Choroid plexus epithelial cell (primary cell): ENCODE measurements at regions not wholly inside any gene's neighbourhood (a gene's known extent, or its start where the extent isn't known, plus 50 kb on each side); places are given as distances from the start of the nearest gene placed in this dataset.
"Not testable (repeated sequence)": the region's sequence is repeated elsewhere in the genome, so short reads cannot be mapped to it uniquely, and the experiment has no call there.

ENCODE experiments used
- DNase-seq: peaks from one replicate; pipeline ENCODE4 v3.0.0-alpha.2; 2010; ENCODE audit warnings: low read depth
- H3K4me3 ChIP-seq: 2 replicates; pipeline ENCODE4 v1.5.1; 2011; ENCODE audit warnings: low read depth, mild to moderate bottlenecking, control low read depth, low read length, moderate library complexity
- TF ChIP-seq, protein P1 (sequence below): conservative IDR thresholded peaks from 2 replicates; pipeline ENCODE4 v1.5.1; 2011; ENCODE audit warnings: low read depth, mild to moderate bottlenecking, control low read depth, inconsistent platforms, low read length, moderate library complexity

DNA sequence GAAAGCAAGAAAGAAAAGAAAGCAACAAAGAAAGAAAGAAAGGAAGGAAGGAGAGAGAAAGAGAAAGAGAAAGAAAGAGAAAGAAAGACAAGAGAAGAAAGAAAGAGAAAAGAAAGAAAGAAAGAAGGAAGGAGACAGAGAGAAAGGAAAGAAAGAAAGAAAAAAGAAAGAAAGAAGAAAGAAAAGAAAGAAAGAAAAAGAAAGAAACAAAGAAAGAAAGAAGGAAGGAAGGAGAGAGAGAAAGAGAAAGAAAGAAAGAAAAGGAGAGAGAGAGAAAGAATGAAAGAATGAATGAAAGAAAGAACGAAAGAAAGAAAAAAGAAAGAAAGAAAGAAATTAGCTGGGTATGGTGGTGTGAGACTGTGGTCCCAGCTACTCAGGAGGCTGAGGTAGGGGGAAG is 400.1 kb upstream of the MDGA2 start:
- DNase-seq, result no peak
- TF ChIP-seq, protein P1, sequence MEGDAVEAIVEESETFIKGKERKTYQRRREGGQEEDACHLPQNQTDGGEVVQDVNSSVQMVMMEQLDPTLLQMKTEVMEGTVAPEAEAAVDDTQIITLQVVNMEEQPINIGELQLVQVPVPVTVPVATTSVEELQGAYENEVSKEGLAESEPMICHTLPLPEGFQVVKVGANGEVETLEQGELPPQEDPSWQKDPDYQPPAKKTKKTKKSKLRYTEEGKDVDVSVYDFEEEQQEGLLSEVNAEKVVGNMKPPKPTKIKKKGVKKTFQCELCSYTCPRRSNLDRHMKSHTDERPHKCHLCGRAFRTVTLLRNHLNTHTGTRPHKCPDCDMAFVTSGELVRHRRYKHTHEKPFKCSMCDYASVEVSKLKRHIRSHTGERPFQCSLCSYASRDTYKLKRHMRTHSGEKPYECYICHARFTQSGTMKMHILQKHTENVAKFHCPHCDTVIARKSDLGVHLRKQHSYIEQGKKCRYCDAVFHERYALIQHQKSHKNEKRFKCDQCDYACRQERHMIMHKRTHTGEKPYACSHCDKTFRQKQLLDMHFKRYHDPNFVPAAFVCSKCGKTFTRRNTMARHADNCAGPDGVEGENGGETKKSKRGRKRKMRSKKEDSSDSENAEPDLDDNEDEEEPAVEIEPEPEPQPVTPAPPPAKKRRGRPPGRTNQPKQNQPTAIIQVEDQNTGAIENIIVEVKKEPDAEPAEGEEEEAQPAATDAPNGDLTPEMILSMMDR, result no peak
- H3K4me3 ChIP-seq, result no peak overlapping the region

- TF ChIP-seq, protein P1, result no peak
- H3K4me3 ChIP-seq, result no peak overlapping the region
- DNase-seq, result no peak
Observed at GRCh38 chr14:48052973-48053372, 377.6 kb upstream of the MDGA2 start.

GRCh38 chr14:48035836-48036235 is 360.4 kb upstream of the MDGA2 start:
- DNase-seq, result no peak
- no peak overlapping the region for H3K4me3 ChIP-seq
- TF ChIP-seq, protein P1, result no peak

DNA sequence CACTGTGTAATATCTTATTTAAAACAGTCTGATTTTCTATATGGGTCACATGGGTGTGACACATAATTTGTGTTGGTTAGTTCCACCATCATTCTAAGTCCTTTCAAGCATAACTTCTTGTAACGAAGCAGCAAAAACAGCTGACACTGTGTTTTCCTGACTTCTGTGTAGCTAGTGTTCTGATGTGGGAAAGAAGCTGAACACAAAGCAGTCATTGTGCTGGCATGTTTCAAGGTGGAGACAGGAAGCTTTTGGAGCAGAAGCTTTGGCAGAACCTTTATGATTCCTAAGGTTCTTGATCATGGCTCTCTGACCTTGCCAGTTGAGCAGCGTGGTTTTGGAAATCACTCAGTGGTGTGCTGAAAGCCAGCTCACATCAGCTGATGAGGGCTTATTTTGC is 351.7 kb upstream of the MDGA2 start:
- TF ChIP-seq, protein P1, result no peak
- no peak for DNase-seq
- H3K4me3 ChIP-seq, result no peak overlapping the region

DNA sequence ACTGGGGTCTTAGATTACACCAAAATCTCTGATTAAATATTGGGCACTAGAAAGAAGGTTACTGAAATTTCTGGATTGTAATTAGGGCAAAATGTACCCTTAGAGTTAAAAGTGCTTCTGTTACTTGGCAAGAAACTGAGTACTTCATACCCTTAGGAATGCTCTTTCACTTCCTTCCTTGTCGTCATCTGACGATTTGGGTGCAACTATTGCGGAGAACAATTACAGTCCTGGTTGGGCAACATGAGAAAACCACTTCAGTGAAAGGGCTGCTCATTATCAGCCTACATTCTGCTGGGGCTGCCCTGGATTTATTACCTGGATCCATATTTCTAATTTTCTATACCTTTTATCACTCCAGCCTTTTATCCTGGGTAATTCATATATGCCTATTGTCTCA is 348.5 kb upstream of the MDGA2 start:
- TF ChIP-seq, protein P1, result no peak
- no peak for DNase-seq
- no peak overlapping the region for H3K4me3 ChIP-seq

DNA sequence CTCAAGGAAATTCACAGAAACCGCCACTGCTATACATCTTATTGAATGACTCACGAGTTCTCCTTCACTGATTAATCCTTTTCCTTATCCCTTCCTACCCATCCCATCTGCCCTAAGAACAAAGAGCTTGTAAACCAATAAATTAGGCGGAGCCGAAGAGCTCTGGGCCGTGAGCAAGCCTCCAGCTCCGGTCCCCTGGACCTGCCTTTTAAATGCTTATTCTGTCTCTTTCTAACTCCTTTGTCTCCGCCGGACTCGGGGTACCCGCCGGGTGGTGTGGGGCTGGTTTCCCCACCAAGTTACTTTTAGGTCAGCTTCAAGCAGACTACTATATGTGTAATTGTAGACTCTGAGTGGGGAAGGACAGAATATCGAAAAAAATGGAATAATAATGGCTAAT is 336.1 kb upstream of the MDGA2 start:
- not testable (repeated sequence) for H3K4me3 ChIP-seq, DNase-seq

GRCh38 chr14:48008646-48009045 is 333.2 kb upstream of the MDGA2 start:
- no peak for DNase-seq
- no peak overlapping the region for H3K4me3 ChIP-seq
- TF ChIP-seq, protein P1, result no peak

DNA sequence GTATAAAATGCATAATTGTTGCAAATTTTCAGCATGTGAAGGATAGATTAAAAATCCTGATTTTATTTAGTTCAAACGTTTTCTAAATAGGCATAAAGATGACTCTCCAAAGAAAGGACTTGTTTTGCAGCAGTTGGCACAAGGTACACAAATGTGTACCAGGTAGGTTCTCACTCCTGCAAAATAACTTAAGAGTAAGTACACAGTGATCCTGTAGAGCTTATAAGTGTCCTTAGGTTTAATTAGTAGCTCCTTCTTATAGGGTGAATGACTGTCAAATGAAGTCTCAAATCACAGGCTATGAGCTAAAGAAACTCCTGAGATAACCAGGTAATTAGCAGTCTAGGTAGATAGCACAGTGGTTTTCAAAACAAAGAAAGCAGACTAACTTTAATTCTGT is 330.6 kb upstream of the MDGA2 start:
- no peak for DNase-seq
- TF ChIP-seq, protein P1, result no peak
- no peak overlapping the region for H3K4me3 ChIP-seq
